ENCODE measurements at regions not wholly inside any gene's neighbourhood (a gene's known extent, or its start where the extent isn't known, plus 50 kb on each side); places are given as distances from the start of the nearest gene placed in this dataset.

- TF ChIP-seq CTCF (conservative IDR thresholded peaks at IDR 0.05; ENCODE audit: low read length) (no peak), EZH2phosphoT487 (IDR thresholded peaks at IDR 0.05; ENCODE audit: borderline replicate concordance) (no peak)
These were observed 112.2 kb downstream of the OGFRL1 start for GRCh38 chr6:71400852-71401251.

Measured in Loucy (cell line).